MM.1S (cell line): ENCODE measurements at regions not wholly inside any gene's neighbourhood (a gene's known extent, or its start where the extent isn't known, plus 50 kb on each side); places are given as distances from the start of the nearest gene placed in this dataset.

Experiments
- EZH2 ChIP-seq: fragments of 300-600 bp; sonication (generic); optimal IDR thresholded peaks from 2 replicates; pipeline ENCODE3; 2017; ENCODE audit warnings: low read depth, mild to moderate bottlenecking, antibody characterized with exemption, low read length, mixed read lengths
- TF ChIP-seq, protein P1 (sequence below): fragments of 300-600 bp; sonication (generic); IDR thresholded peaks from 2 replicates; pipeline ENCODE4 v1.5.1; 2016; ENCODE audit warnings: antibody characterized with exemption, low read length, mixed read lengths

DNA sequence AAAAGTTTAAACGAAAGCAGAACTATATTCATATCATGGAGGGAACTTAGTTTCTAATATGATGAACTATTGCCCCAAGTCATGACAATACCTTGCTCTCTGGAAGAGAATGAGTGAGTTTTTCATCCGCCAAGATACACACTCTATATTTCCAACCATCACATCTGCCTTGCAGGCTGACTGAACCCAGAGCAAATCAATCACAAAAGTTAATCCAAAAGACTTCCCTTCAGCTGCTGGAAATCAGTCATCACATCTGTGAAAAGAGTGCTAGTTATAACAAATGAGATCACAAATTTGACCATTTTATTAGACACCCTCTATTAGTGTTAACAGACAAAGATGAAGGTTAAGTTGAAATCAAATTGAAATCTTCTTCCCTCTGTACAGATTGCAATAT is 261.7 kb upstream of the PRKCQ start:
- TF ChIP-seq, protein P1, sequence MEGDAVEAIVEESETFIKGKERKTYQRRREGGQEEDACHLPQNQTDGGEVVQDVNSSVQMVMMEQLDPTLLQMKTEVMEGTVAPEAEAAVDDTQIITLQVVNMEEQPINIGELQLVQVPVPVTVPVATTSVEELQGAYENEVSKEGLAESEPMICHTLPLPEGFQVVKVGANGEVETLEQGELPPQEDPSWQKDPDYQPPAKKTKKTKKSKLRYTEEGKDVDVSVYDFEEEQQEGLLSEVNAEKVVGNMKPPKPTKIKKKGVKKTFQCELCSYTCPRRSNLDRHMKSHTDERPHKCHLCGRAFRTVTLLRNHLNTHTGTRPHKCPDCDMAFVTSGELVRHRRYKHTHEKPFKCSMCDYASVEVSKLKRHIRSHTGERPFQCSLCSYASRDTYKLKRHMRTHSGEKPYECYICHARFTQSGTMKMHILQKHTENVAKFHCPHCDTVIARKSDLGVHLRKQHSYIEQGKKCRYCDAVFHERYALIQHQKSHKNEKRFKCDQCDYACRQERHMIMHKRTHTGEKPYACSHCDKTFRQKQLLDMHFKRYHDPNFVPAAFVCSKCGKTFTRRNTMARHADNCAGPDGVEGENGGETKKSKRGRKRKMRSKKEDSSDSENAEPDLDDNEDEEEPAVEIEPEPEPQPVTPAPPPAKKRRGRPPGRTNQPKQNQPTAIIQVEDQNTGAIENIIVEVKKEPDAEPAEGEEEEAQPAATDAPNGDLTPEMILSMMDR, result no peak
- no peak for TF ChIP-seq EZH2
